Coronary artery (tissue), 2 donors: ENCODE measurements at regions not wholly inside any gene's neighbourhood (a gene's known extent, or its start where the extent isn't known, plus 50 kb on each side); places are given as distances from the start of the nearest gene placed in this dataset.

Source experiments
- DNase-seq: peaks from one replicate; pipeline ENCODE4 v3.0.0-alpha.2; 2017; ENCODE audit warnings: low spot score
- H3K27ac ChIP-seq, 2 donors: fragments of 200-600 bp; sonication (generic); one replicate each; pipeline ENCODE4 v1.5.1; 2016 to 2019
- H3K4me3 ChIP-seq: fragments of 200-600 bp; sonication (generic); 2 replicates; pipeline ENCODE4 v1.5.1; 2016; ENCODE audit warnings: mild to moderate bottlenecking, moderate library complexity
- CTCF ChIP-seq: fragments of 200-600 bp; sonication (generic); IDR thresholded peaks from one replicate; pipeline ENCODE4 v1.5.1; 2019; ENCODE audit warnings: antibody characterized with exemption

- Histone ChIP-seq H3K4me3 (no peak overlapping the region), H3K27ac (no peak overlapping the region)
- TF ChIP-seq CTCF, result no peak
- DNase-seq, result no peak
Measured at GRCh38 chr18:40036861-40037260, 1918.2 kb upstream of the PIK3C3 start.

GRCh38 chr18:40035966-40036365 is 1919.1 kb upstream of the PIK3C3 start:
- DNase-seq, result no peak
- Histone ChIP-seq H3K27ac (no peak overlapping the region), H3K4me3 (no peak overlapping the region)

GRCh38 chr18:40032076-40032475 is 1923.0 kb upstream of the PIK3C3 start:
- TF ChIP-seq CTCF, result no peak
- no peak overlapping the region for H3K4me3 ChIP-seq
- no peak for DNase-seq
- H3K27ac ChIP-seq, result no peak overlapping the region

More at GRCh38 chr18:40035966-40036365, 1919.1 kb upstream of the PIK3C3 start:
- TF ChIP-seq CTCF, result no peak

GRCh38 chr18:40031435-40031834 is 1923.6 kb upstream of the PIK3C3 start:
- H3K4me3 ChIP-seq, result no peak overlapping the region
- H3K27ac ChIP-seq, result no peak overlapping the region
- no peak for DNase-seq
- no peak for TF ChIP-seq CTCF

GRCh38 chr18:40019797-40020392 is 1935.1 kb upstream of the PIK3C3 start:
- Histone ChIP-seq H3K4me3 (no peak overlapping the region), H3K27ac (no peak overlapping the region)
- TF ChIP-seq CTCF, result no peak
- no peak for DNase-seq

GRCh38 chr18:40018266-40018665 is 1936.8 kb upstream of the PIK3C3 start:
- H3K27ac ChIP-seq, result no peak overlapping the region
- no peak for DNase-seq
- TF ChIP-seq CTCF, result no peak
- no peak overlapping the region for H3K4me3 ChIP-seq

GRCh38 chr18:40017021-40017420 is 1938.0 kb upstream of the PIK3C3 start:
- H3K4me3 ChIP-seq, result no peak overlapping the region
- no peak for DNase-seq
- no peak for TF ChIP-seq CTCF
- H3K27ac ChIP-seq, result no peak overlapping the region
